Mammary epithelial cell (primary cell): ENCODE measurements at regions not wholly inside any gene's neighbourhood (a gene's known extent, or its start where the extent isn't known, plus 50 kb on each side); places are given as distances from the start of the nearest gene placed in this dataset.

Experiments used
- EZH2 ChIP-seq: IDR thresholded peaks from 2 replicates; pipeline ENCODE4 v1.6.1; 2012; ENCODE audit warnings: low read length, inconsistent platforms, borderline replicate concordance
- TF ChIP-seq, protein P1 (sequence below), 2 donors: IDR thresholded peaks in 1 of 2; conservative IDR thresholded peaks in 1 of 2; 2 replicates each; pipeline ENCODE4 v1.5.1; 2011 to 2012; ENCODE audit warnings: inconsistent platforms in 2 of 2, low read length in 2 of 2, mild to moderate bottlenecking in 2 of 2, control low read depth in 1 of 2, low read depth in 1 of 2; ENCODE audit not compliant: insufficient read depth in 1 of 2; ENCODE audit errors: extremely low read depth in 1 of 2

DNA sequence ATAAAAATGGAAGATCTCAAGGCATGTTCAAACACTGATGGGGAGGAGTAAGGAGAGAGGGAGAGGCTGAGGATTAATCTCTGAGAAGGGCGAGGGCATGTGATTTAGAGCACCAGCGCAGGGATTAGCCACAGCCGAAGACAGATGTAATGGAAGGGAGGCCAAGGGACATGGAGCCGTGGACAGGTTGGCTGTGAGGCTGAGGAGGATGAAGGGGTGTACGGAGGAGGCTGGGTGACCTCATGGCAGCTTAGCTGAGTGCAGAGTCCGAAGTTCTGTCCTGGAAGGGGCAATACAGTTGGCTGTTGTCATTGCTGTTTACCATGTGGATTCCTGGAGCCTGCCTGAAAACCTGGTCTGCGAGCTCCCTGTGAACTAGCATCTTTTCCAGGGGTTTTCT is 342.8 kb downstream of the RPS6KC1 start:
- TF ChIP-seq, protein P1, sequence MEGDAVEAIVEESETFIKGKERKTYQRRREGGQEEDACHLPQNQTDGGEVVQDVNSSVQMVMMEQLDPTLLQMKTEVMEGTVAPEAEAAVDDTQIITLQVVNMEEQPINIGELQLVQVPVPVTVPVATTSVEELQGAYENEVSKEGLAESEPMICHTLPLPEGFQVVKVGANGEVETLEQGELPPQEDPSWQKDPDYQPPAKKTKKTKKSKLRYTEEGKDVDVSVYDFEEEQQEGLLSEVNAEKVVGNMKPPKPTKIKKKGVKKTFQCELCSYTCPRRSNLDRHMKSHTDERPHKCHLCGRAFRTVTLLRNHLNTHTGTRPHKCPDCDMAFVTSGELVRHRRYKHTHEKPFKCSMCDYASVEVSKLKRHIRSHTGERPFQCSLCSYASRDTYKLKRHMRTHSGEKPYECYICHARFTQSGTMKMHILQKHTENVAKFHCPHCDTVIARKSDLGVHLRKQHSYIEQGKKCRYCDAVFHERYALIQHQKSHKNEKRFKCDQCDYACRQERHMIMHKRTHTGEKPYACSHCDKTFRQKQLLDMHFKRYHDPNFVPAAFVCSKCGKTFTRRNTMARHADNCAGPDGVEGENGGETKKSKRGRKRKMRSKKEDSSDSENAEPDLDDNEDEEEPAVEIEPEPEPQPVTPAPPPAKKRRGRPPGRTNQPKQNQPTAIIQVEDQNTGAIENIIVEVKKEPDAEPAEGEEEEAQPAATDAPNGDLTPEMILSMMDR (conservative IDR thresholded peaks at IDR 0.05 in 1 of 2, IDR thresholded peaks at IDR 0.05 in 1 of 2; ENCODE audit: extremely low read depth in 1 of 2, insufficient read depth in 1 of 2, low read depth in 1 of 2, low read length in 2 of 2), result no peak
- TF ChIP-seq EZH2, result no peak
